K562 (cell line): ENCODE measurements at regions not wholly inside any gene's neighbourhood (a gene's known extent, or its start where the extent isn't known, plus 50 kb on each side); places are given as distances from the start of the nearest gene placed in this dataset.

Experiments used
- ATAC-seq: fragments of 200-7000 bp; cut with Tn5 transposase; 3 replicates; pipeline ENCODE4 v1.9.1; 2020; ENCODE audit warnings: moderate library complexity
- BruUV-seq: library from RNA; stranded (reverse); fragments of 400-500 nt; replicated peaks from 2 replicates; lab custom pipeline; 2021; lab: Mats Ljungman, UMichigan
- CTCF ChIA-PET: fragments of 300-600 bp; formaldehyde crosslinking; extraction: SDS; loops from one replicate; lab custom pipeline; 2021; ENCODE audit warnings: low intra/inter-chr PET ratio; lab: Yijun Ruan, JAX
- POLR2A ChIA-PET: fragments of 300-600, 350-650 bp; sonication (Branson Sonifier 250); formaldehyde crosslinking; extraction: SDS; loops from one replicate; lab custom pipeline; 2021; ENCODE audit warnings: antibody characterized with exemption, inconsistent platforms; lab: Yijun Ruan, JAX
- DNase-seq, 4 experiments: peaks; one replicate each; pipeline versions ENCODE4 v3.0.0 to v3.0.0-alpha.2; 2011 to 2018; ENCODE audit warnings: low spot score in 3 of 4, mixed read lengths in 3 of 4; ENCODE audit errors: extremely low read depth in 1 of 4
- FAIRE-seq: peaks from 2 replicates; lab custom pipeline; 2011; peaks lifted over from hg19 to GRCh38; lab: Jason Lieb, UNC
- H2AFZ ChIP-seq: 2 replicates; pipeline ENCODE4 v1.6.0; 2011; ENCODE audit warnings: low read depth, low read length, control low read depth, inconsistent platforms
- H3K27ac ChIP-seq: fragments of 200-600 bp; 3 replicates; pipeline ENCODE4 v1.8.0; 2011; ENCODE audit warnings: low read depth, mild to moderate bottlenecking, control low read depth, inconsistent platforms, low read length, moderate library complexity, mixed read lengths; ENCODE audit errors: extremely low read depth
- H3K27me3 ChIP-seq, 2 experiments: fragments of 300-600 bp in 1 of 2; 2 replicates in 1 of 2; 3 replicates in 1 of 2; pipeline versions ENCODE4 v1.6.0 to v1.8.0; 2011; ENCODE audit warnings: inconsistent platforms in 2 of 2, low read length in 2 of 2, mild to moderate bottlenecking in 1 of 2, mixed read lengths in 1 of 2, moderate library complexity in 1 of 2; ENCODE audit not compliant: control insufficient read depth in 2 of 2, insufficient read depth in 2 of 2
- H3K36me3 ChIP-seq: fragments of 300-600 bp; 3 replicates; pipeline ENCODE4 v1.8.0; 2011; ENCODE audit warnings: mild to moderate bottlenecking, low read length, inconsistent platforms; ENCODE audit not compliant: control insufficient read depth, insufficient read depth
- H3K4me1 ChIP-seq, 2 experiments: fragments of 200-600 bp in 1 of 2; replicated peaks in 1 of 2; 2 replicates in 1 of 2; 3 replicates in 1 of 2; pipeline versions ENCODE4 v1.5.1 to v1.8.0; 2011; ENCODE audit warnings: inconsistent platforms in 2 of 2, low read length in 2 of 2, mild to moderate bottlenecking in 1 of 2, mixed read lengths in 1 of 2, moderate library complexity in 1 of 2; ENCODE audit not compliant: control insufficient read depth in 2 of 2, insufficient read depth in 2 of 2
- H3K4me2 ChIP-seq: 2 replicates; pipeline ENCODE4 v1.6.1; 2011; ENCODE audit warnings: low read length, control low read depth, inconsistent platforms, mixed read lengths; ENCODE audit not compliant: insufficient read depth
- H3K4me3 ChIP-seq: fragments of 200-600 bp; sonication (generic), shearing (Covaris generic); 2 replicates; pipeline ENCODE4 v1.5.1; 2016; ENCODE audit warnings: control low read depth, inconsistent platforms
- H3K79me2 ChIP-seq: fragments of 200-600 bp; 3 replicates; pipeline ENCODE4 v1.8.0; 2011; ENCODE audit warnings: low read length, inconsistent platforms; ENCODE audit not compliant: control insufficient read depth, insufficient read depth
- H3K9ac ChIP-seq, 2 experiments: 2 replicates each; pipeline versions ENCODE4 v1.6.0 to v1.6.1; 2011; ENCODE audit warnings: low read depth in 2 of 2, low read length in 2 of 2, control low read depth in 1 of 2, inconsistent platforms in 1 of 2, mild to moderate bottlenecking in 1 of 2, mixed read lengths in 1 of 2; ENCODE audit not compliant: insufficient read depth in 1 of 2
- H3K9me1 ChIP-seq: one replicate; pipeline ENCODE4 v1.6.0; 2011; ENCODE audit warnings: inconsistent platforms, mild to moderate bottlenecking, low read length, moderate library complexity; ENCODE audit not compliant: control insufficient read depth, insufficient read depth
- H3K9me3 ChIP-seq: replicated peaks from 2 replicates; pipeline ENCODE4 v1.5.1; 2011; ENCODE audit warnings: low read depth, low read length, inconsistent platforms; ENCODE audit not compliant: control insufficient read depth, insufficient read depth
- H4K20me1 ChIP-seq: replicated peaks from 2 replicates; pipeline ENCODE4 v1.6.1; 2011; ENCODE audit warnings: low read length, inconsistent platforms, mixed read lengths; ENCODE audit not compliant: control insufficient read depth, insufficient read depth
- BRD9 ChIP-seq: fragments of 450-650 bp; IDR thresholded peaks from 2 replicates; pipeline ENCODE4 v1.6.1; 2018; ENCODE audit warnings: low read depth; ENCODE audit not compliant: partially characterized antibody
- ETV5 ChIP-seq: sonication (generic); formaldehyde crosslinking; IDR thresholded peaks from 2 replicates; pipeline ENCODE4 v1.4.0; 2020; ENCODE audit warnings: low read depth, mild to moderate bottlenecking, missing genetic modification reagents
- GTF2A2 ChIP-seq: IDR thresholded peaks from 2 replicates; pipeline ENCODE4 v1.6.1; 2016; ENCODE audit warnings: mild to moderate bottlenecking, missing genetic modification characterization, missing compliant biosample characterization
- NR1H2 ChIP-seq: sonication (generic); formaldehyde crosslinking; IDR thresholded peaks from 2 replicates; pipeline ENCODE4 v1.4.0; 2020; ENCODE audit warnings: mild to moderate bottlenecking, missing genetic modification reagents
- NRF1 ChIP-seq, 2 experiments: fragments of 450-650 bp; IDR thresholded peaks in 1 of 2; conservative IDR thresholded peaks in 1 of 2; 2 replicates each; pipeline ENCODE4 v1.6.1; 2014; ENCODE audit warnings: mild to moderate bottlenecking in 2 of 2
- SOX6 ChIP-seq: fragments of 450-650 bp; IDR thresholded peaks from 2 replicates; pipeline ENCODE4 v1.6.1; 2014; ENCODE audit warnings: mild to moderate bottlenecking
- WGBS: fragments of 100-300 bp; shearing (Covaris generic); methylation state at CpG from one replicate; pipeline ENCODE4 v1.1.6; 2016; ENCODE audit warnings: low coverage, mixed read lengths; ENCODE audit not compliant: insufficient coverage; ENCODE audit errors: missing lambda C conversion rate; 5-methylcytosine and 5-hydroxymethylcytosine counted together
- in situ Hi-C: fragments of 300-500 bp; cut with MboI; formaldehyde crosslinking; loops from 4 replicates; pipeline ENCODE4 v1.15.0; 2018; ENCODE audit warnings: inconsistent platforms, mixed read lengths
- intact Hi-C: fragments of 100-400 bp; cut with micrococcal nuclease; formaldehyde crosslinking; loops from 2 replicates; pipeline ENCODE4 v1.14.2; 2022

- WGBS, result 0% methylated on average over 1 of the region's 1 CpG
- no TSS peak for BruUV-seq
- DNase-seq, result no peak
Observed at GRCh38 chr5:158456756-158457155, 597.8 kb upstream of the CLINT1 start.

DNA sequence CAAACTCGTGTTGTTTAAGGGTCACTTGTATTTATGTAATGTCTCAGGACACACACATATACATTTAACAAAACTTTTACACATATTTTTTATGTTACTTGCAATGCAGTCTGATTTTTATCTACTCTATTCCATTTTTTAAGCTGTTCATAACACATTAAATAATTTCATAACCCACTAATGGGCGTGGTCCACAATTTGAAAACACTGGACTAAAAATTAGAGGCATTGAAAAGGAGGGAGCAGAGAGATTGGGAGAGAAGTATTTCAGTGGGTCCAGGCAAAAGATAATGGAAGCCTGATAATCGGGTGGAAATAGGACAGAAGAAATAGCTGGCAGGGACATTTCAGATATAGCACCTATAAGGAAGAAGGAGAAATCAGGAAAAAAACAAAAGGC, 597.3 kb upstream of the CLINT1 start:
- no peak for TF ChIP-seq BRD9
- TF ChIP-seq GTF2A2, result no peak
- TF ChIP-seq ETV5 (CRISPR knock-in tag), result no peak
- no peak for TF ChIP-seq SOX6
- CTCF ChIA-PET, result no interaction called here
- DNase-seq, result no peak
- no peak for FAIRE-seq
- Histone ChIP-seq H3K79me2 (no peaks in the 10 kb centered on the region), H3K9me1 (no peaks in the 10 kb centered on the region), H3K9me3 (no peaks in the 10 kb centered on the region), H3K4me1 (no peaks in the 10 kb centered on the region), H3K4me3 (no peak overlapping the region), H2AFZ (no peak overlapping the region), H4K20me1 (no peaks in the 10 kb centered on the region), H3K36me3 (no peaks in the 10 kb centered on the region), H3K27ac (no peak overlapping the region), H3K27me3 (no peaks in the 10 kb centered on the region), H3K9ac (no peak overlapping the region), H3K4me2 (no peak overlapping the region)
- 0% methylated on average over 3 of the region's 3 CpGs for WGBS
- intact Hi-C loops, result no loop called here
- in situ Hi-C loops, result no loop called here
- BruUV-seq, result no TSS peak
- ATAC-seq, result no peak
- POLR2A ChIA-PET, result no interaction called here

More at GRCh38 chr5:158456756-158457155, 597.8 kb upstream of the CLINT1 start:
- Histone ChIP-seq H3K4me1 (no peaks in the 10 kb centered on the region), H3K27me3 (no peaks in the 10 kb centered on the region), H3K9me3 (no peaks in the 10 kb centered on the region), H2AFZ (no peak overlapping the region), H3K4me3 (no peak overlapping the region), H3K9ac (no peak overlapping the region), H3K9me1 (no peaks in the 10 kb centered on the region), H3K36me3 (no peaks in the 10 kb centered on the region), H3K27ac (no peak overlapping the region), H3K4me2 (no peak overlapping the region), H4K20me1 (no peaks in the 10 kb centered on the region), H3K79me2 (no peaks in the 10 kb centered on the region)
- no peak for ATAC-seq
- no peak for FAIRE-seq
- ChIA-PET POLR2A (interaction anchor here (0.6 kb wide), 1 partner anchor 28 kb away, joined by 3 read pairs; no protein-coding TSS in a partner anchor), CTCF (no interaction called here)
- in situ Hi-C loops, result no loop called here
- intact Hi-C loops, result no loop called here
- TF ChIP-seq NRF1 (conservative IDR thresholded peaks at IDR 0.05 in 1 of 2, IDR thresholded peaks at IDR 0.05 in 1 of 2) (no peak), NR1H2 (CRISPR knock-in tag) (no peak)
